ENCODE measurements at regions not wholly inside any gene's neighbourhood (a gene's known extent, or its start where the extent isn't known, plus 50 kb on each side); places are given as distances from the start of the nearest gene placed in this dataset.
"Not testable (repeated sequence)": the region's sequence is repeated elsewhere in the genome, so short reads cannot be mapped to it uniquely, and the experiment has no call there.

DNA sequence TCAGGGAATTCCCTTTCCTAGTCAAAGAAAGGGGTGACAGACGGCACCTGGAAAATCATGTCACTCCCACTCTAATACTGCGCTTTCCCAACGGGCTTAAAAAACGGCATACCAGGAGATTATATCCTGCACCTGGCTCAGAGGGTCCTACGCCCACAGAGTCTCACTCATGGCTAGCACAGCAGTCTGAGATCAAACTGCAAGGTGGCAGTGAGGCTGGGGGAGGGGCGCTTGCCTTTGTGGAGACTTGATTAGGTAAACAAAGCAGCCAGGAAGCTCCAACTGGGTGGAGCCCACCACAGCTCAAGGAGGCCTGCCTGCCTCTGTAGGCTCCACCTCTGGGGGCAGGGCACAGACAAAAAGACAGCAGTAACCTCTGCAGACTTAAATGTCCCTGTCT is 253.7 kb downstream of the ISL1 start:
- not testable (repeated sequence) for TF ChIP-seq ELF4 (IDR thresholded peaks at IDR 0.05); FOXM1 (IDR thresholded peaks at IDR 0.05; ENCODE audit: borderline replicate concordance); ARNT (IDR thresholded peaks at IDR 0.05); SUZ12 (IDR thresholded peaks at IDR 0.05); FOXA1 (IDR thresholded peaks at IDR 0.05); SP1 (IDR thresholded peaks at IDR 0.05); BHLHE40 (IDR thresholded peaks at IDR 0.05; ENCODE audit: borderline replicate concordance)
- TF ChIP-seq, protein P1, sequence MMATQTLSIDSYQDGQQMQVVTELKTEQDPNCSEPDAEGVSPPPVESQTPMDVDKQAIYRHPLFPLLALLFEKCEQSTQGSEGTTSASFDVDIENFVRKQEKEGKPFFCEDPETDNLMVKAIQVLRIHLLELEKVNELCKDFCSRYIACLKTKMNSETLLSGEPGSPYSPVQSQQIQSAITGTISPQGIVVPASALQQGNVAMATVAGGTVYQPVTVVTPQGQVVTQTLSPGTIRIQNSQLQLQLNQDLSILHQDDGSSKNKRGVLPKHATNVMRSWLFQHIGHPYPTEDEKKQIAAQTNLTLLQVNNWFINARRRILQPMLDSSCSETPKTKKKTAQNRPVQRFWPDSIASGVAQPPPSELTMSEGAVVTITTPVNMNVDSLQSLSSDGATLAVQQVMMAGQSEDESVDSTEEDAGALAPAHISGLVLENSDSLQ (IDR thresholded peaks at IDR 0.05): not testable (repeated sequence)

Data from HEK293T (cell line).